IMR-90 (cell line): ENCODE measurements at regions not wholly inside any gene's neighbourhood (a gene's known extent, or its start where the extent isn't known, plus 50 kb on each side); places are given as distances from the start of the nearest gene placed in this dataset.

Source experiments
- ATAC-seq: fragments of 200-7000 bp; cut with Tn5 transposase; 2 replicates; pipeline ENCODE4 v1.9.1; 2020; ENCODE audit warnings: low read depth, mild to moderate bottlenecking, moderate library complexity
- BruUV-seq: library from RNA; stranded (reverse); fragments of 400-500 nt; replicated peaks from 2 replicates; lab custom pipeline; 2021; lab: Mats Ljungman, UMichigan
- CTCF ChIA-PET: fragments of 300-600 bp; formaldehyde crosslinking; extraction: SDS; loops from one replicate; lab custom pipeline; 2021; ENCODE audit warnings: antibody characterized with exemption; lab: Yijun Ruan, JAX
- POLR2A ChIA-PET: fragments of 300-600 bp; sonication (Branson Sonifier 250); formaldehyde crosslinking; loops from one replicate; lab custom pipeline; 2022; ENCODE audit warnings: antibody characterized with exemption; ENCODE audit not compliant: unreplicated experiment; lab: Charles Lee
- DNase-seq: peaks from one replicate; pipeline ENCODE4 v3.0.0; 2013
- H2AFZ ChIP-seq: replicated peaks from 2 replicates; pipeline ENCODE3; 2013; ENCODE audit warnings: low read length, mild to moderate bottlenecking; ENCODE audit not compliant: poor library complexity
- H2AK5ac ChIP-seq: 2 replicates; pipeline ENCODE4 v1.6.1; 2013; ENCODE audit warnings: low read depth, low read length, inconsistent platforms
- H2AK9ac ChIP-seq: replicated peaks from 2 replicates; pipeline ENCODE3; 2013; ENCODE audit warnings: mild to moderate bottlenecking, low read depth, low read length, moderate library complexity; ENCODE audit not compliant: poor library complexity
- H2BK120ac ChIP-seq: 2 replicates; pipeline ENCODE4 v1.6.1; 2013; ENCODE audit warnings: low read depth, low read length, inconsistent platforms
- H2BK15ac ChIP-seq: 3 replicates; pipeline ENCODE4 v1.6.1; 2013; ENCODE audit warnings: low read depth, low read length, inconsistent platforms
- H2BK20ac ChIP-seq: 2 replicates; pipeline ENCODE4 v1.6.1; 2013; ENCODE audit warnings: low read depth, mild to moderate bottlenecking, inconsistent platforms, low read length, moderate library complexity
- H2BK5ac ChIP-seq: 2 replicates; pipeline ENCODE4 v1.6.1; 2013; ENCODE audit warnings: mild to moderate bottlenecking, low read depth, low read length, inconsistent platforms; ENCODE audit not compliant: poor library complexity, severe bottlenecking
- H3K14ac ChIP-seq: replicated peaks from 2 replicates; pipeline ENCODE4 v1.6.1; 2013; ENCODE audit warnings: low read depth, low read length, inconsistent platforms
- H3K18ac ChIP-seq: 2 replicates; pipeline ENCODE4 v1.6.1; 2013; ENCODE audit warnings: low read depth, low read length, control low read depth
- H3K23ac ChIP-seq: 2 replicates; pipeline ENCODE4 v1.6.1; 2013; ENCODE audit warnings: low read depth, low read length, inconsistent platforms
- H3K27ac ChIP-seq: 2 replicates; pipeline ENCODE4 v1.5.1; 2013; ENCODE audit warnings: mild to moderate bottlenecking, control low read depth, low read length; ENCODE audit not compliant: insufficient read depth
- H3K27me3 ChIP-seq: 2 replicates; pipeline ENCODE4 v1.6.1; 2013; ENCODE audit warnings: low read length; ENCODE audit not compliant: control insufficient read depth, insufficient read depth
- H3K36me3 ChIP-seq: 2 replicates; pipeline ENCODE4 v1.6.1; 2013; ENCODE audit warnings: low read length, mixed read lengths; ENCODE audit not compliant: control insufficient read depth, insufficient read depth
- H3K4ac ChIP-seq: 2 replicates; pipeline ENCODE4 v1.6.1; 2013; ENCODE audit warnings: low read depth, low read length, inconsistent platforms
- H3K4me1 ChIP-seq: 2 replicates; pipeline ENCODE4 v1.6.1; 2013; ENCODE audit warnings: low read length, mixed read lengths; ENCODE audit not compliant: control insufficient read depth, insufficient read depth
- H3K4me2 ChIP-seq: 2 replicates; pipeline ENCODE4 v1.6.1; 2013; ENCODE audit warnings: low read depth, mild to moderate bottlenecking, control low read depth, low read length, moderate library complexity
- H3K4me3 ChIP-seq: 2 replicates; pipeline ENCODE4 v1.5.1; 2013; ENCODE audit warnings: low read depth, mild to moderate bottlenecking, control low read depth, low read length, moderate library complexity; ENCODE audit not compliant: insufficient read depth
- H3K56ac ChIP-seq: 2 replicates; pipeline ENCODE4 v1.6.1; 2013; ENCODE audit warnings: low read length, inconsistent platforms; ENCODE audit not compliant: insufficient read depth; ENCODE audit errors: extremely low read depth
- H3K79me1 ChIP-seq, 2 experiments: 2 replicates each; pipeline ENCODE4 v1.6.1; 2013; ENCODE audit warnings: low read length in 2 of 2, inconsistent platforms in 1 of 2, low read depth in 1 of 2
- H3K9ac ChIP-seq: 2 replicates; pipeline ENCODE4 v1.6.1; 2013; ENCODE audit warnings: low read depth, low read length, control low read depth
- H3K9me1 ChIP-seq: 2 replicates; pipeline ENCODE4 v1.6.1; 2013; ENCODE audit warnings: low read length, inconsistent platforms; ENCODE audit not compliant: insufficient read depth
- H3K9me3 ChIP-seq: 2 replicates; pipeline ENCODE4 v1.6.1; 2013; ENCODE audit warnings: low read length; ENCODE audit not compliant: control insufficient read depth, insufficient read depth
- H4K20me1 ChIP-seq: 2 replicates; pipeline ENCODE4 v1.6.1; 2013; ENCODE audit warnings: low read length, inconsistent platforms; ENCODE audit not compliant: insufficient read depth
- H4K5ac ChIP-seq: 2 replicates; pipeline ENCODE4 v1.6.1; 2013; ENCODE audit warnings: mild to moderate bottlenecking, low read depth, low read length, control low read depth
- H4K8ac ChIP-seq, 2 experiments: 2 replicates each; pipeline ENCODE4 v1.6.1; 2013; ENCODE audit warnings: low read depth in 2 of 2, low read length in 2 of 2, control low read depth in 1 of 2, inconsistent platforms in 1 of 2
- H4K91ac ChIP-seq: 2 replicates; pipeline ENCODE4 v1.6.1; 2013; ENCODE audit warnings: low read depth, low read length, inconsistent platforms; ENCODE audit not compliant: insufficient read depth
- BHLHE40 ChIP-seq: fragments of 150-350 bp; IDR thresholded peaks from 2 replicates; pipeline ENCODE4 v1.6.1; 2016; ENCODE audit warnings: mild to moderate bottlenecking, low read depth, low read length
- CEBPB ChIP-seq: IDR thresholded peaks from 2 replicates; pipeline ENCODE4 v1.6.1; 2012; ENCODE audit warnings: low read depth, low read length, improper control_type of control experiment
- FOS ChIP-seq: fragments of 150-350 bp; IDR thresholded peaks from 2 replicates; pipeline ENCODE4 v1.6.1; 2016; ENCODE audit warnings: low read depth, low read length
- MAZ ChIP-seq: IDR thresholded peaks from 2 replicates; pipeline ENCODE4 v1.6.1; 2012; ENCODE audit warnings: low read depth, mild to moderate bottlenecking, low read length, improper control_type of control experiment, moderate library complexity, borderline replicate concordance
- MXI1 ChIP-seq: IDR thresholded peaks from 2 replicates; pipeline ENCODE4 v1.6.1; 2012; ENCODE audit warnings: low read depth, mild to moderate bottlenecking, low read length, moderate library complexity, borderline replicate concordance
- RAD21 ChIP-seq: IDR thresholded peaks from 2 replicates; pipeline ENCODE4 v1.6.1; 2012; ENCODE audit warnings: low read length, improper control_type of control experiment
- RFX5 ChIP-seq: IDR thresholded peaks from 2 replicates; pipeline ENCODE4 v1.8.0; 2012; ENCODE audit warnings: low read depth, mild to moderate bottlenecking, low read length, moderate library complexity
- WGBS, 2 experiments: methylation state at CpG; one replicate each; pipeline versions ENCODE4 v1.1.5 to v1.1.7; 2013; ENCODE audit warnings: missing lambda C conversion rate in 2 of 2; ENCODE audit not compliant: insufficient read length in 1 of 2; ENCODE audit errors: extremely low coverage in 2 of 2; 5-methylcytosine and 5-hydroxymethylcytosine counted together
- dilution Hi-C: fragments of 300-500 bp; cut with HindIII; formaldehyde crosslinking; loops from one replicate; pipeline ENCODE4 v1.14.3; 2018; ENCODE audit warnings: low sequenced_read_pairs; ENCODE audit not compliant: unreplicated experiment
- in situ Hi-C: fragments of 300-500 bp; cut with MboI; formaldehyde crosslinking; loops from 3 replicates; pipeline ENCODE4 v1.14.3; 2019; ENCODE audit warnings: low sequenced_read_pairs, inconsistent platforms, mixed read lengths
- intact Hi-C: fragments of 100-400 bp; cut with micrococcal nuclease; formaldehyde crosslinking; loops from 2 replicates; pipeline ENCODE4 v1.10.0; 2022
- TF ChIP-seq, protein P1 (sequence below): fragments of 150-350 bp; IDR thresholded peaks from 2 replicates; pipeline ENCODE4 v1.6.1; 2016; ENCODE audit warnings: low read depth, mild to moderate bottlenecking, low read length, moderate library complexity, borderline replicate concordance

DNA sequence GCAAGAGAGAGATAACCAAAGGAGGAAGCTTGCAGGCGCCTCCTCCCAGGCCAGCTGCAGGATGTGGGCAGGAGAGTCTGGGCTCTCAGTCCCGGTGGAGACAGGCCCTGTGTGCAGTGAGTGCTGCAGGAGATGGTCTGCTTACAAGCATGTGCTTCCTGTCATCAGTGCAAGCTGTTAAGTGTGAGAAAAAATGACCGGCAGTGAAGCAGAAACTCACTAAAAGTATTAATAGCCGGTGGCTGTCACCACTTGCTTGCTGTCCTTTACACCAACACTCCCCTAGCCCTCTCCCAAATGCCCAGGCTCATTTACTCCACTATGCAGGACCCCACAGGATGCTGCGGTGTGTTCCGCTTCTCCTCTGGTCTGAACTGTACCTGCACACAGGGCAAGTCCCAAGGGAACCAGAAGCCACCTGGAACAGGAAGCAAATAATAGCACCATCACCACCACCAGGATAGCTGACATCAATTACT lies 435.6 kb upstream of the HS6ST1 start:
- Histone ChIP-seq H3K14ac (no peak overlapping the region), H3K79me1 (no peaks in the 10 kb centered on the region), H3K27me3 (peaks cover 15% of the 10 kb centered on the region), H4K20me1 (no peaks in the 10 kb centered on the region), H3K23ac (no peak overlapping the region), H4K8ac (no peak overlapping the region), H4K91ac (no peak overlapping the region), H2AK9ac (no peak overlapping the region), H3K56ac (no peak overlapping the region), H3K27ac (no peak overlapping the region), H2BK20ac (no peak overlapping the region), H2BK15ac (no peak overlapping the region), H2AFZ (no peak overlapping the region), H3K9me3 (no peaks in the 10 kb centered on the region), H3K36me3 (no peaks in the 10 kb centered on the region), H3K9me1 (no peaks in the 10 kb centered on the region), H3K4me1 (no peaks in the 10 kb centered on the region), H4K5ac (no peak overlapping the region), H3K4ac (no peak overlapping the region), H3K4me3 (no peak overlapping the region), H2AK5ac (no peak overlapping the region), H3K9ac (no peak overlapping the region), H2BK120ac (no peak overlapping the region), H3K4me2 (no peak overlapping the region), H3K18ac (no peak overlapping the region), H2BK5ac (no peak overlapping the region)
- 23% methylated on average over 2 of the region's 6 CpGs; no CpG with 5 or more reads in 1 of the 2 experiments for WGBS, 2 experiments
- ChIA-PET CTCF (no interaction called here), POLR2A (no interaction called here)
- ATAC-seq, result no peak
- dilution Hi-C loops (no loop called here), in situ Hi-C loops (loop anchor here (10.0 kb wide), 1 partner anchor 429 kb away; no protein-coding TSS in a partner anchor), intact Hi-C loops (loop anchor here (10.0 kb wide), 2 partner anchors 689 to 1091 kb away; no protein-coding TSS in a partner anchor)
- no peak for DNase-seq
- BruUV-seq, result no TSS peak
- no peak for TF ChIP-seq RFX5
- TF ChIP-seq, protein P1, sequence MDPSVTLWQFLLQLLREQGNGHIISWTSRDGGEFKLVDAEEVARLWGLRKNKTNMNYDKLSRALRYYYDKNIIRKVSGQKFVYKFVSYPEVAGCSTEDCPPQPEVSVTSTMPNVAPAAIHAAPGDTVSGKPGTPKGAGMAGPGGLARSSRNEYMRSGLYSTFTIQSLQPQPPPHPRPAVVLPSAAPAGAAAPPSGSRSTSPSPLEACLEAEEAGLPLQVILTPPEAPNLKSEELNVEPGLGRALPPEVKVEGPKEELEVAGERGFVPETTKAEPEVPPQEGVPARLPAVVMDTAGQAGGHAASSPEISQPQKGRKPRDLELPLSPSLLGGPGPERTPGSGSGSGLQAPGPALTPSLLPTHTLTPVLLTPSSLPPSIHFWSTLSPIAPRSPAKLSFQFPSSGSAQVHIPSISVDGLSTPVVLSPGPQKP, result no peak
- no peak for TF ChIP-seq MXI1
- no peak for TF ChIP-seq BHLHE40
- TF ChIP-seq MAZ, result no peak
- no peak for TF ChIP-seq CEBPB
- TF ChIP-seq RAD21, result no peak
- no peak for TF ChIP-seq FOS
